GM21529 (cell line): ENCODE measurements at regions not wholly inside any gene's neighbourhood (a gene's known extent, or its start where the extent isn't known, plus 50 kb on each side); places are given as distances from the start of the nearest gene placed in this dataset.
A peak's percentile ranks its signal among the peaks of the same experiment; 100 is the strongest.

ENCODE experiments used
- ATAC-seq: cut with Tn5 transposase; IDR thresholded peaks from one replicate; pipeline ENCODE4 v1.9.1; 2021; ENCODE audit not compliant: unreplicated experiment

DNA sequence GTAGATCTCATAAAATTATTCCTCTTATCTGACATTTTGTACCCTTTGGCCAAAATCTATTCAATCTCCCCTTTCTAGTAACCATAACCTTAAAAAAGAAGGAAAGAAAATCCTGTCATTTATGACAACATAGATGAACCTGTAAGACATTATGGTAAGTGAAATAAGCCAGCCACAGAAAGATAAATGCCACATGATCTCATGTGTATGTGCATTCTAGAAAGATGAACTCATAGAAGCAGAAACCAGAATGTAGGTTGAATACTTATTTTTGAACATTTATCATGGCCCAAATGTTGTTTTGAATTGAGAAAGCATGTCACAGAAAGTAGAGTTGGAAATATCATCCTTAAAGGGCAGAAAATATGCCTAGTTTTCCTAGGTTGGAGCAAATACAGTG is 1053.6 kb downstream of the SLC6A15 start:
- no peak for ATAC-seq

DNA sequence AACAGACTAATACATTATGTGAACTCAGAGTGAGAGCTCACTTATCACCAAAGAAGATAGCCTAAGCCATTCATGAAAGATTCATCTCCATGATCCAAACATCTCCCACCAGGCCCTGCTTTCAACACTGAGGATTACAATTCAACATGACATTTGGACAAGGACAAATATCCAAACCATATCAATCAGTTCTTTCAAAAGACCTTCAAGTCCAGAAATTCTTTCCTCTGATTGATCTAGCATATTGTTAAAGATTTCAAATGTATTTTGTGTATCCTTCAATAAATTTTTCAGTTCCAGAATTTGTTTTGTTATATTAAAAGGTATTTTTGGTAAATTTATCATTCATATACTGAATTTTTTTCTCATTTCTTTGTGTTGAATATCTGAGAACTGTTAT is 1055.8 kb downstream of the SLC6A15 start:
- no peak for ATAC-seq

DNA sequence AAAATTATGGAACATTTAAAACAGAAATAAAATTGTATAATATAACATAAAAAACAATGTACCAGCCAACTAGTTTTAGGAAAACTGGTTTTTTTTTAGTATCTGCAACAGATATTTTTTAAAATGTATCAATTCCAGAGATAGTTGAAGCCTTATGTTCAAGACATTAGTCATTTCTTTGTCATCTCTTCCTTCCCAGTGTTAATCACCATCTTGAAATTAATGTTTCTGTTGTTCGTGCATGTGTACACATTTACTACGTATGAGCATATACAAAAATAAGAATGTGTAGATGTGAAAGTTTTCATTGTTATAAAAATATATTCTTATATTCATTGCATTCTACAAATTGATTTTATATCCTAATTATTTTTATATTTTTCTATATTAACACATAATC is 1062.1 kb downstream of the SLC6A15 start:
- no peak for ATAC-seq

- ATAC-seq = no peak
These were observed 1063.9 kb downstream of the SLC6A15 start for GRCh38 chr12:83848702-83849101.

DNA sequence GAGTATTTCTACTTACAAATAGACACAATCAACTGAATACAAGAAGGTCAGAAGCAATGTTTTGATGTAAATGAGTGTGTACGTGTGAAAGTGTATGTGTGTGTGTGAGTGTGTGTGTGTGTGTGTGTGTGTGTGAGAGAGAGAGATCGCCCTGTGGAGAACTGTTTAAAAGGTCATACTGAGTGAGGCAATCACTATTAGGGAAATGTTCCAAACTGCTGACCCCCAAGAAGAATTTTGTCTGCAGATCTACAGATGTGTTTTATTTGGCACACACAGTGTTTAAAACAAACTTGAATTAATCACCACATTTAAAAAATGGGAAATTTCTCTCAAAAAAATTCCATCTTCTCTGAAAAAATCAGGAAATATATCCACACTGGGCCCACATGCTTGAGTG is 1069.1 kb downstream of the SLC6A15 start:
- no peak for ATAC-seq

- ATAC-seq = no peak
These were observed 1071.0 kb downstream of the SLC6A15 start for GRCh38 chr12:83841620-83842019.

- no peak for ATAC-seq
These were observed 1084.7 kb downstream of the SLC6A15 start for GRCh38 chr12:83827860-83828259.

DNA sequence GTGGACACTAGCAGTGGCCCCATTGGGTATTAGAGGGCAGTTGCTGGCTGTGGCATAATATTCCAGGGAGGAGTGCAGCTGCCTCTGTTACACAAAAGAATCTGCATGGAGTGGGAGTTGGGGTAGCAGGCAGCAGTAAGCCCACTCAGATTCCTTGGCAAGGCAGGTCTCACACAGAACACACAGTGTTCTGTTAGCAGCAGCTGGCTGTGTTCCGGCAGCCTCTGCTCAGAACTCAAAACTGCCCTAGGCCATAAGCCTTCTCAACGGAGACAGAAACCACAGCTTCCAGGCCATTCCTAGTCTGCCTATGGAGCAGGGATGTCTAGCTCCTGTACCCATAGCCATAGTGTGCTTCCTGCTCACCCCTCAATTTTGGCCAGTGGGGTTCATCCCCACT is 1085.4 kb downstream of the SLC6A15 start:
- ATAC-seq = no peak

- peak; percentile 81 for ATAC-seq
These were observed 1086.5 kb downstream of the SLC6A15 start for GRCh38 chr12:83826112-83826511.

- ATAC-seq = peak; percentile 85
These were observed 1089.1 kb downstream of the SLC6A15 start for GRCh38 chr12:83823386-83824045.

GRCh38 chr12:83821967-83822366 is 1090.6 kb downstream of the SLC6A15 start:
- no peak for ATAC-seq

DNA sequence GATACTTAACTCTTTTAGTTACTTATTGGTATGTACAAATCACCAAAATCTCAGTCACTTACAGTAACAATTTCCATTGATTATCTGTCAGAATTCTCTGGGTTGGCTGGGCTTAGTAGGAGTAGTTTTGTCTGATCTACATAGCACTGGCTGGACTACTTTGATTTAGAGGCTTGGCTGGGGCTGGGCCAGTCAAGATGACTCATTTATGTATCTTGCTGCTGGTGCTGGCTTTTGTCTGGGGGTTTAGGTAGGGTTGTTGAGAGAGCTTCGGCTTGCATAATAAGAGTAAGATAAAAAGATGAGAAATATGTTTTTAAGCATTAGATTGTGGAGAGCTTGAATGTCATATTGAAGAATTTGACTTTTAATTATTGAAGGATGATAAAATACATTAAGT is 1093.7 kb downstream of the SLC6A15 start:
- ATAC-seq = no peak

- no peak for ATAC-seq
These were observed 1094.9 kb downstream of the SLC6A15 start for GRCh38 chr12:83817730-83818129.

DNA sequence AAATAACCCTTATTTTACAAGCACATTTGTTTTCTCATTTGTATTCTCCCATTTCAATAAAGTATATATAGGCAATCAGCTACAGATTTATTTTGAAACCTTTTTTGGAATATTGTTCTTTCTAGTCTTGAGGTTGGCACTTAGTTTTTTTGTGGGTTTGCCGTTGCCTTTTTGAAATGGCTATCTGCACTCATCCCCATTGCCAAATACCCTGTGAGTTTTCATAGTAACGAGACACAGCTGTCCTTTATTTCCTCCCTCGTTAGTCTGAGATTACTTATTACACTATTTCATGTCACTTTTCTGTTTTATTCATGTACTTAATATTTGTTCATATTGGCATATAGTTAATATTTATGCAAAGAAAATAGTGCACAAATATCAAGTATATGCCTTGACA is 1104.0 kb downstream of the SLC6A15 start:
- no peak for ATAC-seq

GRCh38 chr12:83807871-83808270 is 1104.7 kb downstream of the SLC6A15 start:
- no peak for ATAC-seq

DNA sequence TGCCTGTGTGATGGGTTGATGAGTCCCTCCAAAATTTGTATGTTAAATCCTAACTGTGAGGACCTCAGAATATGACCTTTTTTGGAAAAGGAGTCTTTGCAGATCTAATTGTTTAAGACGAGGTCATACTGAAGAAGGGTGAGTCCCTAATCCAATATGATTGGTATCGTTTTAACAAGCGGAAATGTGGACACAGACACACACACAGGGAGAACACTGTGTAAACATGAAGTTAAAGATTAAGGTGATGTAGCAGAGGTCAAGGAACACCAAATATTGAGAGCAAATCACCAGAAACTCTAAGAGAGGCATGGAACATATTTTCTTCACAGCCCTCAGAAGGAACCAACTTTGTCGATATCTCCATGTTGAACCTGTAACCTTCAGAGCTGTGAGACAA is 1106.7 kb downstream of the SLC6A15 start:
- ATAC-seq = no peak

- no peak for ATAC-seq
These were observed 1107.3 kb downstream of the SLC6A15 start for GRCh38 chr12:83805156-83805772.

- no peak for ATAC-seq
These were observed 1110.6 kb downstream of the SLC6A15 start for GRCh38 chr12:83801972-83802371.

DNA sequence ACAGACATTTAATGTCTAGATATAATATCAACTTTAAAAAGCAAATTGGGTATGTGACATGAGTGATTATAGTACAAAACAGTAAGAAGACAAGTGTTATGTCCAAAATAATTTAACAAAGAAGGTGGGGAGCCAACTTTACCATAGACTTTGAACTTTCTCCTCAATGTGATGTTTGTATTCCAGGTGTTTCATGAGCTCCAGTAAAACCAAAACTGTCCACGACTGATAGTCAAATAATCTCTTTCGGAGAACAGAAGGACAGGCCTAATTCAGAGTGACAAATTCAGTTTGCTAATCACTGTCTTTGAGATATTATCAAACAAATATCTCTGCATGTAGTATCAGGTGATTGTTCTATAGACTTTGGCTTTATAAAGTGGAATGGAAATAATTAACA is 1112.6 kb downstream of the SLC6A15 start:
- no peak for ATAC-seq

GRCh38 chr12:83796531-83796930 is 1109.8 kb downstream of the TMTC2 start:
- ATAC-seq = no peak

- no peak for ATAC-seq
These were observed 1106.9 kb downstream of the TMTC2 start for GRCh38 chr12:83793616-83794015.

DNA sequence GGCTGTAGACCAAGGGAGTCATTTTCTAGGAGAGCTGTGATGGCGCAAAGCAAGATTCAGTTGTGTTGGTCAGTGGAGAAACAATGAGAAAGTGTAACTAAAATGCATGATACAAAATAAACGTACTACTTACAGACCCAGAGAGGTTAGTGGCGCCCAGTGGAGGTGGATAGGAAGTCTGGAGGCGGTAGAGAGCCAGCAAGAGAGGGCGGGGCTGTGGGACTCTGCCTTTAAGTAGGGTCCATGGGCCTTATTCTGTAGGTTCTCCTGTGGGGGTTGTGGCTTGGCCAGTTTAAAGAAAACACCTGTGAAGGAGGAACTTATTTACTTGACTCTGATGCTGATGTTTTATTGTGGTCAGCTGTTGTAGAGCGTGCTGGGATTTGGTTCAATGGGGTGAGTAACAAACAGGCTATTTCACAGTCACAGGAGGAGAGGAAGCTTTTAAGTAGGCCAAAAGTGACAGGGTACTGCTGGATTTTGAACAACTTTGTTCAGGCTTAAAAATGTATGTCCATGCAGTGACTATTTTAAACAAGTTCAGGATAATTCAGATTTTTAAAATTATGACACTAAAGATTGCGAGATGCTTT is 1097.7 kb downstream of the TMTC2 start:
- no peak for ATAC-seq

DNA sequence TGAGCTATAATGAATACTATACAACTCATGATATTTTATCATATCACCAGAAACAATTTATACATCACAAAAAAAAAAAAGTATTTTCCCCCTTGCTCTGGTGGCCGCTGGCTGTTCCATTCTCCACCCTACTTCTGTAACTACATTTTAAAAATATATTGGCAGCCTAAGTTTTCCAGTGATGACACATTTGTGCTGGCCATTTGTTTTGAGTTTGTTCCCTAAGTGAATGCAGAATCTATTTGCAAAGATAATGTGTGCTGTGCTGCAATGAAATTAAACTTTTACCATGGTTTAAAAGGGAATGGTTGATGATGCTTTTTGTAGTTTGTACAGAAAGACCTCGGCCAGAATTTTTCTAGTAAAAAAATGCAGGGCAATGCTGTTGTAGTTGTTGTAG is 1092.8 kb downstream of the TMTC2 start:
- ATAC-seq = no peak
